ENCODE measurements at regions not wholly inside any gene's neighbourhood (a gene's known extent, or its start where the extent isn't known, plus 50 kb on each side); places are given as distances from the start of the nearest gene placed in this dataset.

DNA sequence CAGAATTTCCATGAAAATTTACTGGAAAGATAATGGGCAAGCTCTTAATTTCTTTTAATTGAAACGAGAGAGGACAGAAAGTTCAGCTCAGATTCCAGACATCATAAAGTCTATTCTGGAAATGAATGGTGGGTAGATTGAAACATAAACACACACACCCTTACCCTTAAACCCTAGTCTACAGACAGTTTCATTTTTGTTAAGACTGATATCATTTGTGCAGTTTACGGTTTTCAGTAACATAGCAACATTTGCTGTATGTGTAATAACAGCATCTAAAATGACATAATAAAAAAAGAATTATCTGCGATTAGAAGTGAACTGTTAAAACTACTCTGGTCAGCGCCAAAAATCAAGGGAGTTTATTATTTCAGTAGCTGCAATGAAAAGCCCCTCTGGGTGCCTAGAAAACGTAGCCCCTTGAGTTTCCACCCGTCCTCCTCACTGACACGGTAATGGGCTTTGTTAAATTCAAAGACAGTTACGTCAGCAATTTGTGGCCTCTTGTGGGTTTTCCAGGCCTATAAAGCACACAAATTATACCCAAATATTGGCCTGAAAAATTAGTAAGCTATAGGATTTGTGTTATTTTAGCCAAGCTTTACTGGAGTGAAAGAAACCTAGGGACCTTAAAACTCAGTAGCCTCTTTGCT is 520.6 kb upstream of the SOX9 start:
- no peak for TF ChIP-seq FOXM1 (IDR thresholded peaks at IDR 0.05; ENCODE audit: borderline replicate concordance, low read depth)
- no peak for TF ChIP-seq RAD21 (IDR thresholded peaks at IDR 0.05; ENCODE audit: low read depth)
- no peak for TF ChIP-seq EGR1 (IDR thresholded peaks at IDR 0.05)
- TF ChIP-seq, protein P1, sequence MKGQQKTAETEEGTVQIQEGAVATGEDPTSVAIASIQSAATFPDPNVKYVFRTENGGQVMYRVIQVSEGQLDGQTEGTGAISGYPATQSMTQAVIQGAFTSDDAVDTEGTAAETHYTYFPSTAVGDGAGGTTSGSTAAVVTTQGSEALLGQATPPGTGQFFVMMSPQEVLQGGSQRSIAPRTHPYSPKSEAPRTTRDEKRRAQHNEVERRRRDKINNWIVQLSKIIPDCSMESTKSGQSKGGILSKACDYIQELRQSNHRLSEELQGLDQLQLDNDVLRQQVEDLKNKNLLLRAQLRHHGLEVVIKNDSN (IDR thresholded peaks at IDR 0.05): no peak
- TF ChIP-seq ZBTB7A (IDR thresholded peaks at IDR 0.05; ENCODE audit: low read depth): no peak
- TF ChIP-seq, protein P2, sequence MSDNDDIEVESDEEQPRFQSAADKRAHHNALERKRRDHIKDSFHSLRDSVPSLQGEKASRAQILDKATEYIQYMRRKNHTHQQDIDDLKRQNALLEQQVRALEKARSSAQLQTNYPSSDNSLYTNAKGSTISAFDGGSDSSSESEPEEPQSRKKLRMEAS (IDR thresholded peaks at IDR 0.05): no peak
- no peak for TF ChIP-seq CREB1 (IDR thresholded peaks at IDR 0.05; ENCODE audit: low read depth)
